Smooth muscle cell (in vitro differentiated cells): ENCODE measurements at regions not wholly inside any gene's neighbourhood (a gene's known extent, or its start where the extent isn't known, plus 50 kb on each side); places are given as distances from the start of the nearest gene placed in this dataset.

Experiments used
- DNase-seq: peaks from one replicate; lab custom pipeline; 2025; ENCODE audit not compliant: unreplicated experiment; lab: John Stamatoyannopoulos, UW
- H2AFZ ChIP-seq: fragments of 200-600 bp; sonication (generic); 2 replicates; pipeline ENCODE4 v1.6.0; 2016; ENCODE audit warnings: antibody characterized with exemption, low read depth, mild to moderate bottlenecking
- H3F3A ChIP-seq: fragments of 200-600 bp; sonication (generic); 2 replicates; pipeline ENCODE4 v1.6.0; 2017; ENCODE audit warnings: antibody characterized with exemption, low read depth
- H3K27ac ChIP-seq: fragments of 200-600 bp; sonication (generic); 2 replicates; pipeline ENCODE4 v1.5.1; 2016; ENCODE audit warnings: low read depth, mild to moderate bottlenecking
- H3K27me3 ChIP-seq: fragments of 200-600 bp; sonication (generic); 2 replicates; pipeline ENCODE4 v1.6.1; 2016; ENCODE audit warnings: low read depth, mild to moderate bottlenecking
- H3K36me3 ChIP-seq: fragments of 200-600 bp; sonication (generic); 2 replicates; pipeline ENCODE4 v1.5.1; 2016; ENCODE audit warnings: low read depth
- H3K4me1 ChIP-seq: fragments of 200-600 bp; sonication (generic); 2 replicates; pipeline ENCODE4 v1.5.1; 2016; ENCODE audit warnings: low read depth
- H3K4me2 ChIP-seq: fragments of 200-600 bp; sonication (generic); 2 replicates; pipeline ENCODE4 v1.6.0; 2016; ENCODE audit warnings: mild to moderate bottlenecking
- H3K4me3 ChIP-seq: fragments of 200-600 bp; sonication (generic); 2 replicates; pipeline ENCODE4 v1.5.1; 2016; ENCODE audit warnings: mild to moderate bottlenecking
- H3K79me2 ChIP-seq: fragments of 200-600 bp; sonication (generic); 2 replicates; pipeline ENCODE4 v1.6.0; 2016; ENCODE audit warnings: low read depth, mild to moderate bottlenecking
- H3K9ac ChIP-seq: fragments of 200-600 bp; sonication (generic); 2 replicates; pipeline ENCODE4 v1.6.0; 2016; ENCODE audit warnings: low read depth
- H3K9me3 ChIP-seq: fragments of 200-600 bp; sonication (generic); replicated peaks from 2 replicates; pipeline ENCODE4 v1.5.1; 2016; ENCODE audit warnings: low read depth
- H4K20me1 ChIP-seq: fragments of 200-600 bp; sonication (generic); 2 replicates; pipeline ENCODE4 v1.6.0; 2016; ENCODE audit warnings: low read depth
- CTCF ChIP-seq: fragments of 200-600 bp; sonication (generic); IDR thresholded peaks from 2 replicates; pipeline ENCODE4 v1.5.1; 2017; ENCODE audit warnings: borderline replicate concordance, mild to moderate bottlenecking, antibody characterized with exemption; ENCODE audit not compliant: insufficient read depth, poor library complexity, severe bottlenecking
- WGBS: methylation state at CpG from one replicate; pipeline ENCODE4 v1.1.7; 2016; ENCODE audit warnings: low lambda C conversion rate; 5-methylcytosine and 5-hydroxymethylcytosine counted together

GRCh38 chr2:61688369-61689334 is 150.5 kb upstream of the XPO1 start:
- Histone ChIP-seq H4K20me1 (no peaks in the 10 kb centered on the region), H3F3A (no peaks in the 10 kb centered on the region), H3K27me3 (no peaks in the 10 kb centered on the region), H3K36me3 (no peaks in the 10 kb centered on the region), H3K4me1 (no peaks in the 10 kb centered on the region), H3K4me3 (no peak overlapping the region), H2AFZ (peak overlapping the region; percentile 95), H3K4me2 (no peak overlapping the region), H3K27ac (no peak overlapping the region), H3K9me3 (no peaks in the 10 kb centered on the region), H3K79me2 (no peaks in the 10 kb centered on the region), H3K9ac (no peak overlapping the region)
- TF ChIP-seq CTCF: no peak
- no peak for DNase-seq
- 91% methylated on average over 17 of the region's 17 CpGs for WGBS

- H3K9me3 ChIP-seq: no peaks in the 10 kb centered on the region
- no peaks in the 10 kb centered on the region for H3K4me1 ChIP-seq
- TF ChIP-seq CTCF: no peak
- H3K79me2 ChIP-seq: no peaks in the 10 kb centered on the region
- WGBS: 92% methylated on average over 5 of the region's 5 CpGs
- no peak overlapping the region for H2AFZ ChIP-seq
- H3K4me2 ChIP-seq: no peak overlapping the region
- H3K4me3 ChIP-seq: no peak overlapping the region
- no peak for DNase-seq
- H3K27ac ChIP-seq: no peak overlapping the region
- H4K20me1 ChIP-seq: no peaks in the 10 kb centered on the region
- no peak overlapping the region for H3K9ac ChIP-seq
- H3K27me3 ChIP-seq: no peaks in the 10 kb centered on the region
- H3K36me3 ChIP-seq: no peaks in the 10 kb centered on the region
- H3F3A ChIP-seq: no peaks in the 10 kb centered on the region
Observed at GRCh38 chr2:61679096-61679495, 140.9 kb upstream of the XPO1 start.

- H3K27ac ChIP-seq: no peak overlapping the region
- no peak overlapping the region for H2AFZ ChIP-seq
- no peak for TF ChIP-seq CTCF
- no peak overlapping the region for H3K4me3 ChIP-seq
- H3K36me3 ChIP-seq: no peaks in the 10 kb centered on the region
- H4K20me1 ChIP-seq: no peaks in the 10 kb centered on the region
- no peaks in the 10 kb centered on the region for H3K79me2 ChIP-seq
- H3F3A ChIP-seq: no peaks in the 10 kb centered on the region
- H3K27me3 ChIP-seq: no peaks in the 10 kb centered on the region
- H3K4me1 ChIP-seq: no peaks in the 10 kb centered on the region
- no peaks in the 10 kb centered on the region for H3K9me3 ChIP-seq
- H3K9ac ChIP-seq: no peak overlapping the region
- no peak for DNase-seq
- H3K4me2 ChIP-seq: no peak overlapping the region
Observed at GRCh38 chr2:61677942-61678341, 139.8 kb upstream of the XPO1 start.

GRCh38 chr2:61677306-61677705 is 139.2 kb upstream of the XPO1 start:
- H3F3A ChIP-seq: no peaks in the 10 kb centered on the region
- no peak for DNase-seq
- no peak overlapping the region for H3K4me3 ChIP-seq
- no peaks in the 10 kb centered on the region for H3K79me2 ChIP-seq
- no peaks in the 10 kb centered on the region for H3K27me3 ChIP-seq
- no peak for TF ChIP-seq CTCF
- H3K9me3 ChIP-seq: no peaks in the 10 kb centered on the region
- no peak overlapping the region for H3K9ac ChIP-seq
- 100% methylated on average over 1 of the region's 1 CpG for WGBS
- no peak overlapping the region for H2AFZ ChIP-seq
- H3K27ac ChIP-seq: no peak overlapping the region
- no peaks in the 10 kb centered on the region for H3K4me1 ChIP-seq
- H4K20me1 ChIP-seq: no peaks in the 10 kb centered on the region
- H3K36me3 ChIP-seq: no peaks in the 10 kb centered on the region
- H3K4me2 ChIP-seq: no peak overlapping the region
